HG03039 (cell line): ENCODE measurements at regions not wholly inside any gene's neighbourhood (a gene's known extent, or its start where the extent isn't known, plus 50 kb on each side); places are given as distances from the start of the nearest gene placed in this dataset.
"Not testable (repeated sequence)": the region's sequence is repeated elsewhere in the genome, so short reads cannot be mapped to it uniquely, and the experiment has no call there.

ENCODE experiments used
- ATAC-seq: cut with Tn5 transposase; IDR thresholded peaks from one replicate; pipeline ENCODE4 v1.9.1; 2021; ENCODE audit warnings: mild to moderate bottlenecking, moderate library complexity; ENCODE audit not compliant: unreplicated experiment

- ATAC-seq, result no peak
Measured at GRCh38 chr2:53058526-53058925, 709.1 kb upstream of the CHAC2 start.

DNA sequence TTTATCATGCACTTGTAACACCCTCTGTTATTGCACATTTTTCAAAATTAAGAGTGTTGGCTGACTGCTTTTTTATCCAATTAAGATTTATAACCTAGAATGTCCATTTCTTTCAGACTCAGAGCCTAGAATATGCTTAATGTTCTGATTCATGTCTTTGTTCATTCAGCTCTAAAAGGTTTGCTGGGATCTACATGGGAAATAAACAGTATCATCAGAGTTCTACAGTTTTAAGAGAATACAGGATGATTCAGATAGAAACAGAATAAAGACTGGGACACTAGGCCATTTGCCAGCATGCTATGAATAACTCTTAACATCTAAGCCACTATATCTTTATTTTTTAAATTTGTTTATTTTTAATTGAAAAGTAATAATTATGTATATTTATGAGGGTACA lies 713.7 kb upstream of the CHAC2 start:
- ATAC-seq, result no peak

- ATAC-seq, result no peak
Measured at GRCh38 chr2:53051157-53051556, 716.4 kb upstream of the CHAC2 start.

GRCh38 chr2:53040536-53041229 lies 726.9 kb upstream of the CHAC2 start:
- ATAC-seq, result no peak

DNA sequence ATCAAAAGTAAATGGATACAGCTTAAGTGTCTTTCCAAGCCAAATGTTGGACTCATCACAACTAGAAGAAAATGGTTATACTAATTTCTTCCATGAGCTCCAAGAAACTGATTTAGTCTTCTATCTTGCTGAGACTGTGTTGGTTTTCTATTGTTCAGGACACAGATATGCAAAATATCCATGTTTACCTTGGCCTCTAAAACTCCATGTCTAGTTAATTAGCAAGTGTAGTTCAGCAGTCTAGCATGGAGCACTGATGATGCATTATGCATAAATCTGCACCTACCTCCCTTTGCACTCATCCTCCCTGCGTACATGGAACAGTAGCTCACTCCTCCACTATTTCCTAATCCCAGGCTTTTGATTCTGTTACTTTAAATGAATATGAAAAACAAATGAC lies 731.4 kb upstream of the CHAC2 start:
- no peak for ATAC-seq

- no peak for ATAC-seq
Measured at GRCh38 chr2:53035153-53035552, 732.5 kb upstream of the CHAC2 start.

- no peak for ATAC-seq
Measured at GRCh38 chr2:53033411-53033810, 734.2 kb upstream of the CHAC2 start.

- ATAC-seq, result no peak
Measured at GRCh38 chr2:53028746-53029423, 738.7 kb upstream of the CHAC2 start.

GRCh38 chr2:53028225-53028624 lies 739.4 kb upstream of the CHAC2 start:
- ATAC-seq, result no peak

GRCh38 chr2:53022248-53022647 lies 745.4 kb upstream of the CHAC2 start:
- not testable (repeated sequence) for ATAC-seq

- no peak for ATAC-seq
Measured at GRCh38 chr2:53021828-53022227, 745.8 kb upstream of the CHAC2 start.

DNA sequence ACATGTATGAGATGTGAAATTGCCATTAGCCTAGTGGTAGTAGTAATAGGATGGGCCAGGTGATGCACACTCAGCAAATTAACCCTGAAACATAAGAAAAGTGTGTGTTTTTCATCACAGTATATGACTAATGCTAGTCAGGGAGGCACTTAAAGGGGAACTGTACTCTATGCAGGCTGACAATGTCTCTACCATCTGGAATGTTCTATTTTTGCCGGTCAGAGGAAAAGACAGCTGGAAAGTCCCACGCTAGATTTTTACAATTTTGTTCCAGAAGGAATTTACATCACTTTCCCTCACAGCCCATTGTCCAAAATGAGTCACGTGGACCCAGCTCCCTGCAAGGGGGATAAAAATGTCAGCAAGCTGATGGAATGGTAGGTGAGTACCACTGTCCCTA lies 746.3 kb upstream of the CHAC2 start:
- ATAC-seq, result no peak

- no peak for ATAC-seq
Measured at GRCh38 chr2:53018825-53019425, 748.7 kb upstream of the CHAC2 start.

DNA sequence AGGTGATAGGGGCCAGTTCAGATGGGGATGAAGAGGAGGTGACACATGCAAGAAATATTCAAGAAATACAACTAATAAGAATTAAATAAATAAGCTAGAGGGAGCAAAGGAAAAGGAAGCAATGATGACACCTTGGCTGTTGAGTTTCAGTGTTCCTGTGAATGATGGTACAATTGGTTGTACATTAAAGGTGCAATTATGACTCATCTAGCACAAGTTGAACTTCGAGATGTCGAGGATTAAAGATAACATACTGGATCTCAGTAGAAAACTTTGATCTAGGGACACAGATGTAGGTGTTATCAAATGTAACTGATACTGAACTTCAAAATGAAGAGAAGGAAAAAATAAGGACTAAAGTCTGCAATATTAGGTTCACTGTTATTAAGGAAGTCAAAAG lies 760.6 kb upstream of the CHAC2 start:
- no peak for ATAC-seq

DNA sequence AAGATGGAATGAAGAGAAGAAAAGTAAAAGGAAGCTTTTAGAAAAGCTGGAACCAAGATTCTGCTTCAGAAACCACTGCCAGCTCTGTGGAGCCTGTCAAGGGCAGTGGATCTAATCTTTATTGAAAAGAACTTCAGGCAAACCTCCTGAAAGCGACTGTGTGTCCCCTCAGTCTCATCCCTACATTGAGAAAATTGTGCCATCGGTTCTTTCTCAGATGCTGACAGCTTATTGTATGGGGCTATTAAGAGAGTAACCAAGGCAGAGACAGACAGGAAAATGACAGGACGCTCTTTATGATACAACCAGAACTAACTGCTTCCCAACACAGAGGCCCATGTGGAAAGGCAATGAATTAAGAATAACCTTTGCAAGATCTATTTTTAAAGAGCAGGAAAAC lies 763.2 kb upstream of the CHAC2 start:
- no peak for ATAC-seq

- ATAC-seq, result no peak
Measured at GRCh38 chr2:52995424-52995823, 772.2 kb upstream of the CHAC2 start.

- no peak for ATAC-seq
Measured at GRCh38 chr2:52976143-52976949, 791.3 kb upstream of the CHAC2 start.

DNA sequence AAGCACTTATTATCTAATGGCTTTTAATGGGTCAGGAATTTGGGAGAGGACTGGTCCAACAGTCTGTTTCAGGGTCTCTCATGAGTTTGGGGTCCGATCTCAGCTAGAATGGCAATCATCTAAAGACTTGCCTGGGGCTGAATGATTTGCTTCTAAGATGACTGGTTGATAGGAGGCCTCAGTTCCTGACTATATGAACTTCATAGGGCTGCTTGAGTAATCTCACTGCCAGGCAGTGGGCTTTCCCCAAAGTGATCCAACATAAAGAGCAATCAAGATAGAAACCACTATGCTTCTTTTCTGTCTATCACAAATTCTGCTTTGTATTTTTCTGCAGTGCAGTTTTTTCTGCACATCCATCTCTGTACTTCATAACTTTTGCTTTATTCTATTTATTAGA lies 793.5 kb upstream of the CHAC2 start:
- ATAC-seq, result no peak

- ATAC-seq, result no peak
Measured at GRCh38 chr2:52970642-52971041, 797.0 kb upstream of the CHAC2 start.

DNA sequence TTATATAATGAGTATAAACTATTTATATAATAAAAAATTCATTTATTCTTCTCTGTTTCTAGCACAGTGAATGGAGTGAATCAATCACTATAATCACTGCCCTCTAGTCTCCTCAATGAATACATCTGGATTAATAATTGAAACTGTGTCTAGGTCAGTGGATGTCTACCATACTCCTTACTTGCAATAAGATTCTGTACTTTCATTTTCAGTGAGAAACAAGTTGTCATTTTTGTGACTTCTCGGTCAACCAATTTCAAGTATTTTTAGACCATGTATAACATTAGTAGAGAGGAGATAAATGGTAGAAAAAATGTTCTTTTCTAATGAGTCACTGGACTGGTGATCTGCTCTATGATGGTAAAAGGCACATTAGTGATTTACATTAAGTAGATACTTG lies 799.6 kb upstream of the CHAC2 start:
- ATAC-seq, result no peak

GRCh38 chr2:52964916-52965530 lies 802.6 kb upstream of the CHAC2 start:
- ATAC-seq, result no peak
